GM19023 (cell line): ENCODE measurements at regions not wholly inside any gene's neighbourhood (a gene's known extent, or its start where the extent isn't known, plus 50 kb on each side); places are given as distances from the start of the nearest gene placed in this dataset.

ENCODE experiments used
- ATAC-seq: cut with Tn5 transposase; IDR thresholded peaks from one replicate; pipeline ENCODE4 v1.9.1; 2021; ENCODE audit warnings: mild to moderate bottlenecking, moderate library complexity; ENCODE audit not compliant: unreplicated experiment

GRCh38 chr1:229217716-229218115 lies 53.2 kb upstream of the RAB4A start:
- ATAC-seq, result no peak

- no peak for ATAC-seq
Observed at GRCh38 chr1:229218612-229219025, 52.3 kb upstream of the RAB4A start.

GRCh38 chr1:229220163-229220846 lies 50.6 kb upstream of the RAB4A start:
- no peak for ATAC-seq

GRCh38 chr1:229221106-229222019 lies 49.5 kb upstream of the RAB4A start:
- ATAC-seq, result no peak
